ENCODE measurements at regions not wholly inside any gene's neighbourhood (a gene's known extent, or its start where the extent isn't known, plus 50 kb on each side); places are given as distances from the start of the nearest gene placed in this dataset.
"Not testable (repeated sequence)": the region's sequence is repeated elsewhere in the genome, so short reads cannot be mapped to it uniquely, and the experiment has no call there.

GRCh38 chr3:69658514-69659140 is 80.6 kb upstream of the MITF start:
- no peak for DNase-seq (ENCODE audit: low spot score)
- Histone ChIP-seq H3K4me3 (no peak overlapping the region), H3K27ac (no peak overlapping the region)
- no peak for TF ChIP-seq CTCF (IDR thresholded peaks at IDR 0.05)

DNA sequence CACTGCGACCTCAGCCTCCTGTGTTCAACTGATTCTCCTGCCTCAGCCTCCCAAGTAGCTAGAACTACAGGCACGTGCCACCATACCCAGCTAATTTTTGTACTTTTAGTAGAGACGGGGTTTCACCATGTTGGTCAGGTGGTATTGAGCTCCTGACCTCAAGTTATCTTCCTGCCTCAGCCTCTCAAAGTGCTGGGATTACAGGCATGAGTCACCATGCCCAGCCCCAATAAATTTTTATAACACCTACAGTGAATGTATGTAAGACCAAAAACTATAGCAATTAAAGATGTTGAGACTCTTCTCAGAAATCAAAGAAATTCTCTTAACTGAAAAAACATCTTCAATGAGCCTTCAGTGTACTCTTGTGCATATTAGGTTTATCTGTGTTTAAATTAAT is 82.2 kb upstream of the MITF start:
- not testable (repeated sequence) for DNase-seq (ENCODE audit: low spot score); H3K4me3 ChIP-seq; H3K27ac ChIP-seq

- no peak for TF ChIP-seq CTCF (IDR thresholded peaks at IDR 0.05)
- H3K27ac ChIP-seq: no peak overlapping the region
- no peak for DNase-seq (ENCODE audit: low spot score)
- no peak overlapping the region for H3K4me3 ChIP-seq
Measured at GRCh38 chr3:69651765-69652164, 87.5 kb upstream of the MITF start.

GRCh38 chr3:69650066-69650419 is 89.2 kb upstream of the MITF start:
- Histone ChIP-seq H3K4me3 (no peak overlapping the region), H3K27ac (no peak overlapping the region)
- no peak for TF ChIP-seq CTCF (IDR thresholded peaks at IDR 0.05)
- DNase-seq (ENCODE audit: low spot score): no peak

DNA sequence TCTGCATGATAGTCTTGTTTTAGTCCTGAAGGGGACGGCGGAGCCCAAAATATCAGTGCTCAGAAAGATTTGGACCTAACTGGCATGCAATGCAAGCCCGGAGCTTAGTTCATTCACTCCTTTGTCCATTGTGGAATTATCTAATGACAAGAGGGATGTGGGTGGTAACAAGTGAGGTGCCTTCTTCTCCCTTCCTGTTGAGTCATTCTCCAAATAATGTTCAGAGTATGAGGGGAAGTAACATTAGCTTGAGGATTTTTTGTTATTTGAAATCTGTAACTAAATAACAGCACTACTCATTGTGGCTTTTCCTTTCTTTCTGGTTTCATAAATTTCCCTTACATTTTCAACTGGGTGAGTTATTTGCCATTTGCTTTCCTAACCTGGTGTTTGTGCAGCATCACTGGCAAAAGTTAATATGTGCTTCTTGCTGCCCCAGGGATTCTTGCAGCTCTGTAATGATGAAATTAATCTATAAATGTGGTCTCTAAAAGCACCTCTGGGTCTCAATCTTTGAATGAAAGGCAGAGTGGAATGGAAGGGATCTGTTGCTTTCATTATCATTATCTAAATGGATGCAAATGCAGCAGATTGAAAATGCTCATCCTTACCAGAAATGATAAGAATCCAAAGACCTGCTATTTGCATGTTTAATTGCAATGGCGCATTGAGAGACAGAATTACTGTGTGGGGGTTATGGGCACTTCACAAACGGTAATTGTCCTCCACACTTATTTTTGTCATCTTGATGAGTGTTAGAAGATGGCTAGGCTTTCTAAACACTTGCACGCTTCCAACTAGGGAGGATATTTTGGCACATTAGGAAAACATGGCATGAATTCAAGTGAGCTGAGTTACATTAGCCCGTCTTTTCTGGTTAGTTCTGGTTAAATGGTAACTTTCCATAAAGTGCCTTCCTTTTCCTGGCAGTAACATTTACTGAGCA is 89.9 kb upstream of the MITF start:
- Histone ChIP-seq H3K4me3 (no peak overlapping the region), H3K27ac (no peak overlapping the region)
- no peak for DNase-seq (ENCODE audit: low spot score)
- TF ChIP-seq CTCF (IDR thresholded peaks at IDR 0.05): no peak

- TF ChIP-seq CTCF (IDR thresholded peaks at IDR 0.05): no peak
- Histone ChIP-seq H3K27ac (no peak overlapping the region), H3K4me3 (no peak overlapping the region)
- no peak for DNase-seq (ENCODE audit: low spot score)
Measured at GRCh38 chr3:69648126-69648525, 91.1 kb upstream of the MITF start.

DNA sequence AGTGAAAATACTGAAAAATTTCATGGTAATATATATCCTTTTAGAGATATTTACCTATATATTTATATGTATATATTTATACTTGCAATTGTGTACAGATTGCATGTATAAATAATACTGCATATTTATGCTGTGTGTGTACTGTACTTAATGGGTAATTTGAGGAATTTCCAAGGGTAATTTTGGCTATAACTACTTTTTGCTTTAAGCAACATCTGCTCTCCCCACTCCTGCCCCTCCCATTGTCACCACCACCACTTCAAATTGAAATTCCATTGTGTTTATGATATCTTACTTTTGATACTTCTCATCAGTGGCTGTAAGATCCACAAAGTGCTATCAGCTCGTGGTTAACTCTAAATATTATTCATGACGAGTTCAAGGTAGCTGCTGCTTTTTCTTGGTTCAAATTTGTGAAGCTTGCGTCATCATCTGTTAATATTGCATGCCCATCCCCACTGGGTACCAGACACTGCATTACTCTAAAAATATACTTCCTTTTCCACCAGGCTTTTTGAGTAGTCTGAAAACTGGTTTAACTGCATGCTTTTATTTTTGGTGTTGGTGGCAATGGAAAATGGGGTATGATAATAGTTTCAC is 91.7 kb upstream of the MITF start:
- no peak for DNase-seq (ENCODE audit: low spot score)

More for the DNA sequence above, 91.7 kb upstream of the MITF start:
- H3K4me3 ChIP-seq: no peak overlapping the region
- H3K27ac ChIP-seq: no peak overlapping the region
- no peak for TF ChIP-seq CTCF (IDR thresholded peaks at IDR 0.05)
